HG02623 (cell line): ENCODE measurements at regions not wholly inside any gene's neighbourhood (a gene's known extent, or its start where the extent isn't known, plus 50 kb on each side); places are given as distances from the start of the nearest gene placed in this dataset.
A peak's percentile ranks its signal among the peaks of the same experiment; 100 is the strongest.

Source experiments
- ATAC-seq: cut with Tn5 transposase; IDR thresholded peaks from one replicate; pipeline ENCODE4 v1.9.1; 2021; ENCODE audit warnings: moderate library complexity; ENCODE audit not compliant: unreplicated experiment

DNA sequence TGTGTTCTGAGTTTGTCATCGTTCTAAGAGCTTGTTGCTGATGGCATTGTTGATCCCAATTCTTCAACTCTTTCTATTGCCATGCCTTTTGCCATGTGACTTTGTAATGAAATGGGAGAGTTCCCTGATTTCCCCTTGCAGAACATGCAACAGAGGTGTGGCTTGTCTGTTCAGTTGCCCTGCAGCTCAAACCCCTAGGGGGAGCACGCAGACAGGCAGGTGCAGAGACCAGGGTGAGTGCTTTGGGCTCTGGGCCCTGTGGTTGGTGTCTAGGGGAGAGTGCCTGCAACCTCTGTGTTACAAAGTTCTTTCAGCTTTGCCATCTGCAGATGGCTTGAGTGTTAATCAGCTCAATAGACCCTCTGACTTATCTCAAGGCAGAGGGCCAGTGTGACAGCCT, 332.7 kb downstream of the MID1IP1 start:
- ATAC-seq, result peak; percentile 60

DNA sequence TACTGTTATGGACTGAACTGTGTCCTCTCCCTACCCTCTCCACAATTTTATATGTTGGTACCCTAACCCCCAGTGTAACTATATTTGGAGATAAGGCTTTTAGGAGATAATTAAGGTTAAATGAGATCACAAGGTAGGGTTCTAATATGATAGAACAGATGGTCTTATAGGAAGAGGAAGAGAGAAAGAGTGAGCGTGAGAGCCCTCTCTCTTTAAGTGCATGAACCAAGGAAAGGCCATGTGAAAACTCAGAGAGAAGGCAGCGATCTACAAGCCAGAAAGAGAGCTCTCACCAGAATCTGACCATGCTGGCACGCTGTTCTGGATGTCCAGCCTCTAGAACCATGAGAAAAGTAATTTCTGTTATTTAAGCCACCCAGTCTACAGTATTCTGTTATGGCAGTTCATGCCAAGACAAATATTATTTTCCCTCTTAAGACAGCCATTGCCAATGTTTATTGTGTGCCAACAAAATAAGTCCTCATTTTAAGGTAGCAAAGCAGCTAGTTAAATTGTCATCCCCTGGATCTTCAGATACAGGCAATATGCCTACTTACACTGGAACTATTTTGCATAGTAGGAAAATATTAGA, 336.2 kb downstream of the MID1IP1 start:
- no peak for ATAC-seq

DNA sequence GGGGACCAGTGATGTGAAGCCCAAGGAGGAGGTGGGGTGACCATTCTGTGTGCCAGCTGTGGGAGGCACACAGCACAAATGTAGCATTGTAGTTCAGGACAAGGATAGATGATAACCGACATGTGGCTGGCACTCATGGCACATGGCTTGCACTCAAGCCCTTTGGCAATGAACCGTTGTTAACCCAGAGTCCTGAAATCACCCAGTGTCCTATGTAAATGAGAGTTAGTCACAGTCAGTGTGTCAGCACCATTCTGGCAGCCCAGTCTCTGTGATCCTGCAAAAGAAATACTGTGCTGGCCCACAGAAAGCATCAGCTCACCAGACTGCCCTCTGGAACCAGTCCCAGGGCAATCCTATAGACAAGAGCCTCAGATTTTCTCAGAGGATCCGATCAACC, 339.3 kb downstream of the MID1IP1 start:
- no peak for ATAC-seq

DNA sequence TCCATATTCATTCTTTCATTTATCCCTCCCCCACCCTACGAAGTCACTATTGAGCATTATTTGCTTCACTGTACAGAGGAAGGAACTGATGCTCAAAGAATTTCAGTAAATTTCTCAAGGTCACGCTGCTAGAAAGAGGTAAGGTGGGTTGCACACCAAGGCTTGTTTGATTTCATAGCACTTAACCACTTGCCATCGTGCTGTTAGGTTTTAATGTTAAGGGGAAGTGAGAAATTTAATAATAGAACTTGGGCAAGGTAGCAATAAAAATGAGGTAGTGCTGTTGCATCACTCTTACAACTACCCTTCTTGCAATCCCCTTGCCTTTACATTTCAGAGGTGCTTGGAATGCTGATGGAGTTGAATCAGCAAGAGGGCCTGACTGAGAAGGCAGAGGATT, 343.1 kb downstream of the MID1IP1 start:
- ATAC-seq, result peak; percentile 62

DNA sequence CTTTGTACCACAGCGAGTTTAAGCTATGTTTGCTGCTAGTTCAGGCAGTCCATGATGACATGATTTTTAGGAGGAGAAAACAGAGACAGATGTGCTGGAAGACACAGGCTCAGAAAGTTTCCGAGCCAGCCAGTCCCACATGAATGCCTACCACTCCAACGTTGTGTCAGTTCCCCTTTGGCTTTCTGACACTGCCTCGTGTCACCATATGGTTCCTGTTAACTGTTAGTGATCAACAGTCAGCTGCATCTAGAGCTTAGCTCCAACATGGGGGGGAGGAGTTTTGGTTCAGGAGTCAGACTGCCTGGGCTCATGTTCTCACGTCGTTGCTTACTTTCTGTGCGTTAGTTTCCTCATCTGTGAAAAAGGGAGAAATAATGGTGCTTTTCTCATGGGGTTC, 343.7 kb downstream of the MID1IP1 start:
- peak; percentile 71 for ATAC-seq

DNA sequence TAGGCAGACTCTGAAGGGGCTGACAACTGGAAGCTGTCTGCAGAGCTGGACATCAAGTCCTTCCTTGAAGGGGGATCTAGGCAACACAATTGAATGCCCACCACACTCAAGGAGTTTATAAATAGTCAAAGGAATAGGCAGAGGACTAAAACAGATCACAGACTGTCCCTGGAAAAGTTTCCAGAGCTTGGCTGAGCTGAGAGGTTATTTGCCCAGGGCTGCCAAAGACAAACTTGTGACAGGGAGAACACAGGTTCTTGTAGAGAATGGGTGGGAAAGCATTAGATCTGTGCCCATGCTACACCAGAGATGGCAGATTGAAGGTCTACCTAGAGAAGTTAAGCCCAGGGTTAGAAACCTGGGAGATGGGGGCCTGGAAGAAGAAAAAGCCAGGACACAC, 344.6 kb downstream of the MID1IP1 start:
- no peak for ATAC-seq

DNA sequence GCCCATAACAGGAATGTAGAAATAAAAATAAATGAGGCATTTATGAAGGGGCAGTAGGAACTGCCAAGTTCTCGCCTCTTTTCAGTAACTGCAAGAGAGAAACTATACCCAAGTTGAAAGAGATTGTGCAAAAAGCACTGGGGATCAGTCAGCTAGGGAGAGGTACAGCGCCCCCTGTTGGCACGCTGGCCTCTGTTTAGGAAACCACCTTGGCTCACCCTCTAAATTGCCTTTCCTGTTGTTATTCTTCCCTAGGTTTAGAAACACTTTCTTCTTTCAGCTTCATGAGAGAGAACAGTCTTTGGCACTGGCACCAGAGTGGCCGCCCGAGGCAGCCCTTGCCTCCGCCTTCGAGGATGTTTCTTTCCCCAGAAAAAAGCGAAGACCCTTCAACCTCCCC, 348.5 kb downstream of the MID1IP1 start:
- ATAC-seq, result no peak

DNA sequence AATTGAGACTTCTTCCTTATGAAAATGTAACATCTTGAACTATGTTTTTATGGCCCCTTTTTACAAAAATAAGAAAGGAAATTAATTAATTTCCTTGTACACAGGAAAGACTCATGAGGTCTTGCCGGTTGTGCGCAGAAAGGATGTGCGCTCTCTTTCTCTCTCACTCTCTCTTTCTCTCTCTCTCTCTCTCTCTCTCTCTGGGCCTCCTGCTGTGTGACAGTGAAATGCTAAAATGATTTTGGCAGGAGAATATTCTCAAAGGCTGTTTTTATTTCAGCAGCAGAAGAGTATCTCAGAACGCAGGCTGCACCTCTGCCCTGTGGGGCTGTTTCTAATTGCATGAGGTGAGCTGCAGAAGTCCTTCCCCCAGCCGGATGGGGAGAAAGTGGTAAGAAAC, 349.0 kb downstream of the MID1IP1 start:
- no peak for ATAC-seq

DNA sequence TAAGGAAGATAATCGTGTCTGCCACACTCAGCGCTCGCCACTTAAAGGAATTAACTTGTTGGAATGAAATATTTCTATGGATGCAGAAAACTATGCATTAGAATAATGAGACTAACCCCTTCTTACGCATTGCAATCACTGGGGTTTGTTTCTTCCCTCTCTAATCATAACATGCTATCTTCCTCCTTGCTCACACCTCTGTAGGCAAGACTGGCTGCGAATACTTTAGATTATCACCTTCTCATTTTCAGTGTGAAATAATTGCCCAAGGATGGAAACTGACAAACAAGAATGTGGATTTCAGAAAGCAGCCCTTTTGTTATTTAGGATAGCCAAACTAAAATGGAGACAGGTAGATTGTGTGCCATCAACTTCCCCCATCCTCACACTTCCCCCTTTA, 349.4 kb downstream of the MID1IP1 start:
- ATAC-seq, result no peak

DNA sequence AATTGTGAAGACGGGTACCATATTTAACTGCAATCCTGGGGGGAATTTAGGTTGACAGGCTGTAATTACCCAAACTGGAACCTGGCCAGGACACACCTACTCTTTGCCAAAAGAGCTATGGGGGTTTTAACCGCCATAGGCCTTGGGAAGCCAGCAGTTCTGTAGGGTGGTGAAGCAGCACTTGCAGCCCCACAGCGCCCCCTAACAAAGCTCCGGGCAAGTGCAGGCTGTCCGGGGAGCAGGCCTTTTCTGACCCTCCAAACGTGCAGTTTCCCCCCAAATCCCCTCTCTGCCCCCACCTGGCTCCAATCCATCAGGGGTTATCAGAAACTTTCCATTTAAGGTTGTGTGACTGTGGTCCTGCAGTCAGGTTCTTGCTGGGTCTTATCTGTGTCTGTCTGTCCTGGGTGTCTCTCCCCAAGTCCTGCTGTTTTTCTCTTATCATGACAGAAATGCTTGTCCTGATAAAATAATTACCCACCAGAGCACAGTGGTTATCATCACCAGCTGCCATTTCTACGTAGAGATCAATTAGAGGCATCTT, 350.9 kb downstream of the MID1IP1 start:
- no peak for ATAC-seq

DNA sequence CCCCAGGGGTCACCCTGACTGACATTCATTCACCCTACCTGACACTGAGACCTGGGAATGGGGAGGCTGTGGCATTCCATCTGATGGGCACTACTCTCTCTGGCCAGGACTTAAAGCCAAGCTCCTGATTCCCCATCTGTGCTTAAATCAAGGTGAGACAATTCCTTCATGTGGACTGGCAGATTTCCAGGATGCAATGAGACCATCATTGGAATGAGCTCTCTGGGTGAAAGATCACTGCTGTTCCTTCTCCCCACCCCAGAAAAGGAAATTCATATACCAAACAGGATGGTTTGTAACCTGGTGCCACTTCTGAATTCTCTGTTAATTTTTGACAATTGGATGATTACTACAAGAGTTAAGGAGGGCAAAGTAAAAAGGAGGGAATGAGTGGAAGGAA, 354.8 kb downstream of the MID1IP1 start:
- ATAC-seq, result no peak

DNA sequence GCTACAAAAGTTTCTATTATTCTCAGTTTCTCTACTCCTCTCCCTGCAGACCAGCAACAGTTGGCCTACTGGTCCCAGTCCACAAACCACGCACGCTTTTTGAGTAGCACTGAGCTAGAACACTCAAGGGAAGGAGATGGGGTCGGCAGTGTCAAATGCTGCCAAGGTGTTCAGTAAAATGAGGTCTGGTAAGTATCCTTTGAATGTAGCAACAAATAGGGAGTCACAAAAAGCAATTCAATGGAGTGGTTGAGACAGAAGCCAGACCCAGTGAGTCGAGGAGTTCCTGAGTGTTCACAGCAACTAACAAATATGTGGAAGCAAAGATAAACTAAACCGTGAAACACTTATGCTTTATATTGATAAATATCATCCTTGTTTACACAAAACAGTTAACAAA, 355.7 kb downstream of the MID1IP1 start:
- ATAC-seq, result no peak

DNA sequence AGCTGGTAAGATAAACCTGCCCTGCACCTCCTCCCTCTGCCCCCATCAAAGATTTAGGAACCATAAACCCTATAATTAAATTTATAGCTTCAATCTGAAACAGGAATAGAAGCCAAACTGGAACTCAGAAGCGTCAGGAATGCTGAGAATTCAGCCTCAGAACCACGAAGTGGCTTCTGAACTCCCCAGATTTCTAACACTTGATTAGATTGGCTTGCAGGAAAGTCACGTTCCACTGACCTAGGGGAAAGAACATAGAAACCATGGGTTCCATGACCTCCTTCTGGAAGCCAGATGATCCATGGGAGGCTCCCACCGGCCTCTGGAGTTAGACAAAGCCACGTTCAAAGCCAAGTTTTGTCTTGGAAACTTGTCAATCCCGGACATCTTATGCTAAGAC, 356.5 kb downstream of the MID1IP1 start:
- ATAC-seq, result no peak

DNA sequence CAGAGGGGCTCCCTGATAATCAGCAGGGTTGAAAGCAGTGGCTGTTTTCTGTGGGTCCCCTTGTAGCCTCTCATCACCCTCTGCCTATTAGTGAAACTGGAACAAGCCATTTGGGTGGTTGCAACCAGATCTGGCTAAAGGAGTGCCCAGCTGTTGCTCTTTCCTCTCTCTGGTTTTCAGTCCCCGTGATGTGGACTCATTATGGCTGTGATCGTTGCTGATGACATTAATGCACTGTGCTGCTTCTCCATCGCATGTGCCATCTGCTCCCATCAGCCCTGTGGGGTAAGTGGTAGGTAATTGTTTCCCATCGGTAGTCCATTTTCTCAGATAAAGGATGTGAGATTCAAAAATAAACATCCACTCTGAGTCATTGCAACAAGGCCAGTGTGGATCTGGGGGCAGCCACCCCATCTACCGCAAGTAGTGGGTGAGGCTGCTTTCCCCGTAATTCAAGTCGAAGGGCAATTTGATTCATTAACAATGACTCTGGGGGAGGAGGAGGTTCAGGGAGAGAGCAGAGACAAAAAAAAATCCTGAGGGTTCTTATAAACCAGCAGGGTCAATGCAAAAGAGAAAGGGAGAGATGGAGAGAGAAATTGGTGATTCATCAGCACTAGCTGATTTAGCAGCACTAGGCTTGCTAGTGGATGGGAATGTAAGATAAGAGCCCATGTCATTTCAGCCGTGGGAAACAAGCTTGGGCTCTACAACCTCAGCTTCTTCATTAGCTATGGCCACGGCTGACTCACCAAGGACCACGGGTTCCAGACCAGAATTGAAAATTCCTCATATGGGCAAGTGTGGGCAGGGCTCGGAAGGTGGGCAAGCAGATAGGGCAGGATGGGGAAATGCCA, 357.8 kb downstream of the MID1IP1 start:
- ATAC-seq, result no peak

DNA sequence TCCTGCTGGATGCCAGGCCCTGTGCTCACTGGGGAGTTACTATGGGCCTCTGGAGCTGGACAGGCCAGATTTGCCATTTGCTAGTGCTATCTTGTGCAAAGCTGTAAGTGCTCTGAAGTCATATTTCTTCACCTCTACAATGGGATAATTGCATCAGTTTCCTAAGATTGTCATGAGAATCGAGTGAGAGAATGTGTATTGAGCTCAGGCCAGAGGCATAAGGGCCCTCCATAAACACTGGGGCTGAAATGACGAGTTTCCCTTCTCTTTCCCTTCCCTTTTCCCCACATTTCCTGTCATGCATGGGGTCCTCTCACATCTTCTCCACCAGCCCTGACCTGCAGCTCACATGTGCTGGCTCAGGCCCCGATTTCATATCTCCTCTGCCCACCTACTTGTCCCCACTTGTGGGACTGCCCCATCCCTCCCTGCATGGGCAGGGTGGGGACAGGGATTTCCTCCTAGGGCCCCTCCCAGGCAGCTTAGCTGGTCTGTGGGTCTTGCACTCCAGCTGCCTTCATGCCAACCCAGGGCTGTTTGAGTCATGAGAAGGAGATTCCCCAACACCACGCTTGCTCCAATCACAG, 358.8 kb downstream of the MID1IP1 start:
- no peak for ATAC-seq

DNA sequence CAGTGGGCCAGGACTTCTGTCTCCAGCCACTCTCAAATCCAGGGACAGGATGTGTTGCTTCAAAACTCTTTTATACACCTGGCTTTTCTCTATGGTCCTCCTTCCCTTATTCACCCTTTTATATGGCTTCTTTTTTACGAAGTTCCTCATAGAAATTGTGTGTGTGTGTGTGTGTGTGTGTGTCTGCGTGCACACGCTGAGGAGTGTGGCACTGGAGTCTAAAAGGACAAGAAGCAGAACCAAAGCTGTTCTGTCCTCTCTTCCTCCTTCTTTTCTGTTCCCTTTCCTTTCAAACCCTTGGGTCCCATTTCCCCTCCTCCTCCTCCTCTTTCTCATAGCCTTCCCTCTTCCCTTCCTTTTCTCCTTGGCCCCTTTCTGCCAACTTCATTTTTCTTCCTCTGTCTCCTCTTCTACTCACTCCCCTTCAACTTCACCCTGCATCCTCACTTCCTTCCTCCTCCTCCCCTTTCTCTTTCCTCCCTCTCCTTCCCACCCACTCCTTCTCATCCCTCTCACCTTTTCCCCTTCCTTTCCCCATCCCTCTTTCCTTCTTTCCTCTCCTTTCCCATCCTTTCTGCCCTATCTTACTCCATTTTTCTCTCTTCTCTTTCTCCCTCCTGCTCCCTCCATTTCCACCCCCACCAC, 360.5 kb downstream of the MID1IP1 start:
- no peak for ATAC-seq

DNA sequence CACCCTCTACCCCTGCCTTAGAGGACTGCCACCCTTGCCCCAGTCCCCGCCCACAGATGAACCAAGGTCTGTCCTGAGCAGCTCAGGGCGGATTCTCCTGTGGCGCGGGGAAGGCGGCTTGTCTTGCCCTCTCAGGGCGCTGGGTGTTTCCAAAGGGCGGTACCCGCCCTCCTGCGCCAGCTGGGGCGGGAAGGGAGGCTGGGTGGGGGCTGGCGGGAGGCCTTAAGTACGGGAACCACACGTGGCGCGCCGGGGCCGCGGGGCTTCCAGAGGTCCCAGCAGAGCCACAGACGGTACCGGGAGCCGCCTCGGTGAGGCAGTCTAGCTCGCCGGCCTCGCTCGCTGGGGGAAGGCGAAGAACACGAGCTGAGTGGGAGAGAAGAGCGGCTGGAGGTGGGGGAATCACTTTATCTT, 361.1 kb downstream of the MID1IP1 start:
- ATAC-seq, result no peak

DNA sequence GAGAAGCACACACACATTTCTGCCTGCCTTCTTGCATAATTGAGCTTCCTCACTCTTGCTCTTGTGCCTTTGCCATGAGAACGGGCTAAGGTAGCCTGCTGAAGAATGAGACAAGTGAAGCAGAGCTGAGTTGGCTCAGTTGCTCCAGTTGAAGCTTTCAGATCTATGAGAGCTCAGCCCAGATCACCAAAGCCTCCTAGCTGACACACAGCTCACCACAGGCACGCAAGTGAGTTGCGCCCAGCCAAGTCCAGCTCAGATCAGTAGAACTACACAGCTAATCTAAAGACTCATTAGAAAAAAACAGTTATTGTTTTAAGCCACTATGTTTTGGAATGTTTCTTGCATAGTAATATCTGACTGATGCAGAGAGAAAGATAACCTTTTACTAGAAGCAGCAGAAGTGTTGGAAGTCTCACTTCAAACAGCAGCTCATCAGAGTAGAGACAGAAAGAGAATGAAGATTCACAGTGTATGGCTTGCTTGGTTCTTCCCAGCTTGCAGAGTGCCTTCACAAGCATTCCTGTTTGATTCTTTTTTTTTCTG, 362.4 kb downstream of the MID1IP1 start:
- no peak for ATAC-seq

DNA sequence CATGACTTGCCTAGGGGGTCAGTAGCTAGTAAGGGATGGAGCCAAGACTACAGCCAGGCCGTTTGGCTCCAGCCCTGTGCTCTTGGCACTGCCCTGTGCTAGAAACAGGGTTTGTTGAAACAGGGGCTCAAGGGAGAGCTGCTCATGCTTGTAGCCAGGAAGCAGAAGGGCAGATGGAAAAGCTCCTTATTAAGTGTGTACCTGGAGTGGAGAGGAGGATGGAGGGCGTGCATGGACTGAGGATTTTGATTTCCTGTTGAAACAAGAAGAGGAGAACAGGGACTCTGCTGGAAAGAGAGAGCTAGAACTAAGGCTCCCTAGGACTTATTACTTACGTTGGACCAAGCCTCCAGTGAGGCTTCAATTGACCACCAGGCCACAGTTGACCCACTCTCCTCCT, 363.0 kb downstream of the MID1IP1 start:
- no peak for ATAC-seq

DNA sequence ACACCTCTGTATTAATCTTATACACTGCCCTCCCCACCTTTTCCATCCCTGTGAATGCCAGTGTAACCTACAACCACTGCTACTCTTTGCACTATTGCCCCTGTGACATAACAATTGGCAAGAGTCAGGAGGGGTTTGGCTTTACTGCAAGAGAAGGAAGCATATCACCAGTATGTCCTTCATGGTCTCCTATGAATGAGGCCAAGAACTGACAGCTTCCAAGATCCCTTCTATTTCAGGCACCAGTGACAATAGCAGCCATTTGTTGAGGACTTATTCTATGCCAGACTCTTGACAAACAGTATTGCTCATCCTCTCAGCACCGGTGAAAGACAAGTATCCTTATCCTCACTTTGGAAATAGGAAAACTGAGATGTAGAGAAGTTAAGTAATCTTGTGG, 363.9 kb downstream of the MID1IP1 start:
- ATAC-seq, result no peak

DNA sequence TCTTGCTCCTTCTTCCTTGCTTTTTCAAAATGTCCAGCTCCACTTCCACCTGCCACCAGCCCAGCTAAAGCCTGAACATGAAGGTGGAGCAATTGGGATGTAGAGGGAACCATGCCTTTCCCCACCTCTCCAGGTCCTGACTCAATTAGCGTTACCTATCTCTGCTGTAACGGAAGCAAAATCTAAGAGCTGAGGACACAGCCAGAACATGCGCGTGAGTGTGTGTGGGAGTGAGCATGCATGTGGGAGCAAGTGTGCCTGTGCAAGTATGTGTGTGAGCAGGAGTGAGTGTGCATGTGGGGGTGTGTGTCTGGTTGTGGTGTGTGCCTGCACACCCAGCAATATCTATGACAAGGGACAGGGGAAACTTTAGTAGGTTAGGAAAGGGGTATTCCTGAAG, 364.5 kb downstream of the MID1IP1 start:
- ATAC-seq, result no peak
